Calu3 (cell line): ENCODE measurements at regions not wholly inside any gene's neighbourhood (a gene's known extent, or its start where the extent isn't known, plus 50 kb on each side); places are given as distances from the start of the nearest gene placed in this dataset.

Experiments used
- BruUV-seq: library from RNA; stranded (reverse); fragments of 400-500 nt; replicated peaks from 2 replicates; lab custom pipeline; 2021; lab: Mats Ljungman, UMichigan
- CTCF ChIA-PET: fragments of 300-600 bp; sonication (Branson Sonifier 250); formaldehyde crosslinking; loops from one replicate; lab custom pipeline; 2022; ENCODE audit warnings: antibody characterized with exemption; lab: Charles Lee
- DNase-seq: peaks from one replicate; pipeline ENCODE4 v3.0.0; 2022
- H3K27ac Mint-ChIP-seq: one replicate; pipeline ENCODE4 v1.8.0; 2022; ENCODE audit warnings: mixed read lengths; ENCODE audit not compliant: unreplicated experiment
- H3K27me3 Mint-ChIP-seq: one replicate; pipeline ENCODE4 v1.8.0; 2022; ENCODE audit warnings: mixed read lengths; ENCODE audit not compliant: unreplicated experiment
- H3K36me3 Mint-ChIP-seq: one replicate; pipeline ENCODE4 v1.8.0; 2022; ENCODE audit warnings: mild to moderate bottlenecking, moderate library complexity, mixed read lengths; ENCODE audit not compliant: insufficient read depth, unreplicated experiment
- H3K4me1 Mint-ChIP-seq: one replicate; pipeline ENCODE4 v1.8.0; 2022; ENCODE audit warnings: mild to moderate bottlenecking, low read depth, mixed read lengths; ENCODE audit not compliant: unreplicated experiment
- H3K4me3 Mint-ChIP-seq: one replicate; pipeline ENCODE4 v1.8.0; 2022; ENCODE audit warnings: mild to moderate bottlenecking, low read depth, moderate library complexity, mixed read lengths; ENCODE audit not compliant: unreplicated experiment
- H3K9me3 Mint-ChIP-seq: one replicate; pipeline ENCODE4 v1.8.0; 2022; ENCODE audit warnings: low read depth, mixed read lengths; ENCODE audit not compliant: unreplicated experiment
- CTCF ChIP-seq: fragments of 200-600 bp; IDR thresholded peaks from one replicate; pipeline ENCODE4 v1.8.0; 2022; ENCODE audit warnings: antibody characterized with exemption; ENCODE audit not compliant: unreplicated experiment
- intact Hi-C: fragments of 100-400 bp; cut with micrococcal nuclease; formaldehyde crosslinking; loops from one replicate; pipeline ENCODE4 v1.10.0; 2022; ENCODE audit not compliant: unreplicated experiment

DNA sequence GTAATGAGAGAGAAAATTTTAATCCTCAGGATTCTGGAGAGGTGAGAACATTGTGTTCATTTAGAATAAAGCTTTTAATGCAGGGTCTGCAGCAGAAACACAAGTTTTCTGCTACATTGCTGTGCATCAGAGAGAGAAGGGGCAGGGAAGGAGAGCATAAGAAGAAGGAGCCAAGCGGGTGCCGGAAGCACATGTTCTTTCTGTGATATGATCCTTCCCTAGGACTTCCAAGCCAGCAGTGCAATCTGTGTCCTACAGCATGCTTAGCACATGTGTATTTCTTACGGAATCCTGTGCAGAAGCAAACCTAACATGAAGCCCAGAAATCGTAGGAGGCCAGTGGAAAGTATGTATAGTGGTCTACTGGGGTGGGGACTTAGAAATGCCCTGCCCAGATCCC is 458.3 kb upstream of the BRINP1 start:
- no peaks in the 10 kb centered on the region for H3K9me3 Mint-ChIP-seq
- no peaks in the 10 kb centered on the region for H3K36me3 Mint-ChIP-seq
- no peak for TF ChIP-seq CTCF
- DNase-seq, result no peak
- BruUV-seq, result no TSS peak
- H3K27ac Mint-ChIP-seq, result no peak overlapping the region
- no peaks in the 10 kb centered on the region for H3K27me3 Mint-ChIP-seq
- no peak overlapping the region for H3K4me3 Mint-ChIP-seq
- intact Hi-C loops, result no loop called here
- no peaks in the 10 kb centered on the region for H3K4me1 Mint-ChIP-seq
- CTCF ChIA-PET, result no interaction called here

GRCh38 chr9:119827126-119827525 is 457.9 kb upstream of the BRINP1 start:
- Mint-ChIP-seq H3K27ac (no peak overlapping the region), H3K27me3 (no peaks in the 10 kb centered on the region), H3K4me1 (no peaks in the 10 kb centered on the region), H3K4me3 (no peak overlapping the region), H3K9me3 (no peaks in the 10 kb centered on the region), H3K36me3 (no peaks in the 10 kb centered on the region)
- BruUV-seq, result no TSS peak
- TF ChIP-seq CTCF, result no peak
- CTCF ChIA-PET, result no interaction called here
- DNase-seq, result no peak
- intact Hi-C loops, result no loop called here

- Mint-ChIP-seq H3K36me3 (no peaks in the 10 kb centered on the region), H3K9me3 (no peaks in the 10 kb centered on the region), H3K27me3 (no peaks in the 10 kb centered on the region), H3K27ac (no peak overlapping the region), H3K4me3 (no peak overlapping the region), H3K4me1 (no peaks in the 10 kb centered on the region)
- intact Hi-C loops, result no loop called here
- DNase-seq, result no peak
- TF ChIP-seq CTCF, result no peak
- CTCF ChIA-PET, result no interaction called here
- BruUV-seq, result no TSS peak
Observed at GRCh38 chr9:119818726-119819435, 449.6 kb upstream of the BRINP1 start.

- intact Hi-C loops, result no loop called here
- Mint-ChIP-seq H3K27ac (no peak overlapping the region), H3K9me3 (peaks cover 16% of the 10 kb centered on the region), H3K27me3 (no peaks in the 10 kb centered on the region), H3K4me3 (no peak overlapping the region), H3K4me1 (no peaks in the 10 kb centered on the region), H3K36me3 (no peaks in the 10 kb centered on the region)
- DNase-seq, result no peak
- TF ChIP-seq CTCF, result no peak
- no TSS peak for BruUV-seq
- CTCF ChIA-PET, result no interaction called here
Observed at GRCh38 chr9:119810645-119811429, 441.6 kb upstream of the BRINP1 start.
